AG04449 (cell line): ENCODE measurements at regions not wholly inside any gene's neighbourhood (a gene's known extent, or its start where the extent isn't known, plus 50 kb on each side); places are given as distances from the start of the nearest gene placed in this dataset.

Source experiments
- CTCF ChIA-PET: fragments of 350-600 bp; formaldehyde crosslinking; extraction: SDS; loops from one replicate; lab custom pipeline; 2021; ENCODE audit warnings: antibody characterized with exemption; lab: Yijun Ruan, JAX
- POLR2A ChIA-PET: fragments of 400-600, 350-600 bp; formaldehyde crosslinking; extraction: SDS; loops from one replicate; lab custom pipeline; 2020; ENCODE audit warnings: antibody characterized with exemption, inconsistent platforms; lab: Yijun Ruan, JAX
- DNase-seq: peaks from one replicate; pipeline ENCODE4 v3.0.0-alpha.2; 2010; ENCODE audit warnings: low read depth, low spot score
- H3K4me3 ChIP-seq: 2 replicates; pipeline ENCODE4 v1.5.1; 2011; ENCODE audit warnings: low read depth, mild to moderate bottlenecking, control low read depth, low read length
- CTCF ChIP-seq: IDR thresholded peaks from one replicate; pipeline ENCODE4 v1.5.1; 2011; ENCODE audit warnings: mild to moderate bottlenecking, moderate library complexity, low read length, control low read depth, inconsistent platforms; ENCODE audit not compliant: insufficient read depth; ENCODE audit errors: missing control alignments

DNA sequence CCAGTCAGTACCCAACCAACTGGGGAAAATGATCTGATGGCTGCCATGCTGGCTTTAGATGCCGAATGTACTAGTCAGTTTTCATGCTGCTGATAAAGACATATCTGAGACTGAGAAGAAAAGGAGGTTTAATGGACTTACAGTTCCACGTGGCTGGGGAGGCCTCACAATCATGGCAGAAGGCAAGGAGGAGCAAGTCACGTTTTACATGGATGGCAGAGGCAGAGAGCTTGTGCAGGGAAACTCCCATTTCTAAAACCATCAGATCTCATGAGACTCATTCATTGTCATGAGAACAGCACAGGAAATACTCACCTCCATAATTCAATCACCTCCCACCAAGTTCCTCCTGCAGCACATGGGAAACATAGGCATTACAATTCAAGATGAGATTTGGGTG is 508.9 kb upstream of the NRP1 start:
- no peak for DNase-seq
- POLR2A ChIA-PET: no interaction called here
- no peak for TF ChIP-seq CTCF
- CTCF ChIA-PET: no interaction called here
- H3K4me3 ChIP-seq: no peak overlapping the region

- DNase-seq: no peak
- ChIA-PET CTCF (no interaction called here), POLR2A (no interaction called here)
- H3K4me3 ChIP-seq: no peak overlapping the region
- no peak for TF ChIP-seq CTCF
Measured at GRCh38 chr10:33841678-33842077, 507.2 kb upstream of the NRP1 start.

- ChIA-PET POLR2A (no interaction called here), CTCF (no interaction called here)
- no peak for DNase-seq
- no peak overlapping the region for H3K4me3 ChIP-seq
- TF ChIP-seq CTCF: no peak
Measured at GRCh38 chr10:33838731-33839130, 504.3 kb upstream of the NRP1 start.

DNA sequence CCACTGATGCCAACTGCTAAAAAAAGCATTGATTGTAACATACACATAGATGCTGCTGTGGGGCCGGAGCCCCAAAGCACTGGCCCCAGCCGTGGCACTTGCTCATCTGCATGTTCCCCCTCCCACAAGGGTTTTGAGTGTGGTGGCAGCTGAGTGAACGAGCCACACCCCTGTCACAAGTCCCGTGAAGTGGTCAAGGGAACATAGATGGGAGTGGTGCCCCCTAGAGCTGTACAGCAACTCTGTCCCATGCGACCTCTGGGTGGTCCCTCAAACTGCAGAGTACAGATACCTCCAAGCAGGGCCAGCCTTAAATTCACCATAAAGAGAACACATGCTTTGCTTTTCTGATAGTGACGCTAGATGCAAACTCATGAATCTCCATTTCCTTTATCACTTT is 503.3 kb upstream of the NRP1 start:
- no peak for TF ChIP-seq CTCF
- ChIA-PET CTCF (no interaction called here), POLR2A (no interaction called here)
- no peak overlapping the region for H3K4me3 ChIP-seq
- no peak for DNase-seq

DNA sequence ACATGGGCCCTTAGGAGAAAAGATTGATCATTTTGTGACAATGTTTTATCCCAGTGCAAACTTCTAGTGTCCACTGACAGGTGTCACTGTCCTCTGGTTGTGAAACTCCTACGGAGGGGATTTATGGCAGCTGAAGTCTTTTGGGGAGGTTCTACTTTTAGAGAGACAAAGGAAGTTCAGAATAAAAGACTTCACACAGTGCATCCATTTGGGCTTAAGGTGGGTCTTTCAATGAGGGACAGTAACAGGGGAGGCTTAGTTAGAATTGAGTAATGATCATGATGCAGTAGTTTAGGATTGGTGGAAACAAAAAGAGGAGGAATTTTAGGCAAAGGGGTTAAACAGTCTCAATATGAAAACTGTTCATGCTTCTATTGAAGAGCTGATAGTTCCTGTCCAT is 501.1 kb upstream of the NRP1 start:
- no peak for TF ChIP-seq CTCF
- POLR2A ChIA-PET: no interaction called here

DNA sequence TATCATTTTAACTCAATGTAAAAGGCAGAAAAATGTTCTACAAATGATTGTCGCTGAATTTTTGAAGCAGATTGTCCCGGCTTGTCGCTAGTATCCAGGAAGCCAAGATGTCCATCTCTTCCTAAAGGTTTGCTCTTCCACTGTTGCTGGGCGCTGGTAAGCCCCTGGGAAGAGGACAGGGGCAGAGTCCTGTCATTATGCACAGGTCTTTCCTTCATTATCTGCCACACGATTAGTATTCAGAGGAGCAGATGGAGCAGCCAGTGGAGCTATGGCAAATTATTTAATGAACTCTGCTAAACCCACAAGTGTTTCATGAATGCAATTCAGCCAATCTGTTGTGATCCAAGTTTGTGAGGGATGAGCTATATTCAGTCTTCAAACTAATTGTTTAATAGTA is 499.1 kb upstream of the NRP1 start:
- TF ChIP-seq CTCF: no peak
- H3K4me3 ChIP-seq: no peak overlapping the region
- ChIA-PET POLR2A (no interaction called here), CTCF (no interaction called here)
- DNase-seq: no peak

More for the DNA sequence above, 501.1 kb upstream of the NRP1 start:
- DNase-seq: no peak
- H3K4me3 ChIP-seq: no peak overlapping the region
- CTCF ChIA-PET: no interaction called here
